Liver (tissue), 3 donors: ENCODE measurements at regions not wholly inside any gene's neighbourhood (a gene's known extent, or its start where the extent isn't known, plus 50 kb on each side); places are given as distances from the start of the nearest gene placed in this dataset.

Source experiments
- ATF3 ChIP-seq: IDR thresholded peaks from 2 replicates; pipeline ENCODE4 v1.6.1; 2016; ENCODE audit warnings: antibody characterized with exemption
- CTCF ChIP-seq: fragments of 150-350 bp; IDR thresholded peaks from 2 replicates; pipeline ENCODE4 v1.5.1; 2017; ENCODE audit warnings: improper control_type of control experiment, low read depth, low read length; ENCODE audit not compliant: missing input control
- EGR1 ChIP-seq, 2 donors: IDR thresholded peaks; 2 replicates each; pipeline ENCODE4 v1.6.1; 2016 to 2018; ENCODE audit warnings: antibody characterized with exemption in 2 of 2, low read depth in 2 of 2
- GABPA ChIP-seq, 2 donors: IDR thresholded peaks in 1 of 2; conservative IDR thresholded peaks in 1 of 2; 2 replicates each; pipeline ENCODE4 v1.6.1; 2016; ENCODE audit warnings: antibody characterized with exemption in 2 of 2, mild to moderate bottlenecking in 1 of 2, moderate library complexity in 1 of 2
- HNF4A ChIP-seq, 2 donors: conservative IDR thresholded peaks; 2 replicates each; pipeline ENCODE4 v1.6.1; 2016; ENCODE audit warnings: antibody characterized with exemption in 2 of 2, mild to moderate bottlenecking in 2 of 2
- JUND ChIP-seq, 2 donors: IDR thresholded peaks; 2 replicates each; pipeline ENCODE4 v1.6.1; 2016; ENCODE audit warnings: antibody characterized with exemption in 2 of 2
- MAX ChIP-seq: IDR thresholded peaks from 2 replicates; pipeline ENCODE4 v1.6.1; 2016; ENCODE audit warnings: antibody characterized with exemption
- RAD21 ChIP-seq, 2 donors: IDR thresholded peaks; 2 replicates each; pipeline ENCODE4 v1.6.1; 2016; ENCODE audit warnings: antibody characterized with exemption in 2 of 2, mild to moderate bottlenecking in 2 of 2
- REST ChIP-seq: IDR thresholded peaks from 2 replicates; pipeline ENCODE4 v1.6.1; 2016; ENCODE audit warnings: antibody characterized with exemption, mild to moderate bottlenecking
- SP1 ChIP-seq: IDR thresholded peaks from 2 replicates; pipeline ENCODE4 v1.6.1; 2018; ENCODE audit warnings: antibody characterized with exemption, mild to moderate bottlenecking
- TAF1 ChIP-seq: conservative IDR thresholded peaks from 2 replicates; pipeline ENCODE4 v1.6.1; 2016; ENCODE audit warnings: antibody characterized with exemption, mild to moderate bottlenecking
- YY1 ChIP-seq: IDR thresholded peaks from 2 replicates; pipeline ENCODE4 v1.6.1; 2016; ENCODE audit warnings: antibody characterized with exemption, mild to moderate bottlenecking
- ZBTB33 ChIP-seq: IDR thresholded peaks from 2 replicates; pipeline ENCODE4 v1.6.1; 2016; ENCODE audit warnings: antibody characterized with exemption
- donor health status: healthy.
- donor health status: healthy.

- peak; percentile 80 for TF ChIP-seq CTCF
- no peak for TF ChIP-seq HNF4A (conservative IDR thresholded peaks at IDR 0.05)
- peak; percentile 92 to 96 for TF ChIP-seq RAD21 (IDR thresholded peaks at IDR 0.05)
- no peak for TF ChIP-seq MAX
- no peak for TF ChIP-seq GABPA (IDR thresholded peaks at IDR 0.05 in 1 of 2, conservative IDR thresholded peaks at IDR 0.05 in 1 of 2)
- TF ChIP-seq JUND (IDR thresholded peaks at IDR 0.05) = no peak
- no peak for TF ChIP-seq TAF1
- no peak for TF ChIP-seq EGR1 (IDR thresholded peaks at IDR 0.05; ENCODE audit: low read depth in 2 of 2)
- TF ChIP-seq ATF3 = no peak
- no peak for TF ChIP-seq REST
- no peak for TF ChIP-seq YY1
- TF ChIP-seq ZBTB33 = no peak
- TF ChIP-seq SP1 = no peak
Observed at GRCh38 chr12:82627799-82628198, 58.9 kb upstream of the TMTC2 start.
